Activated CD8-positive, alpha-beta memory T cell treated with anti-CD3 and anti-CD28 coated beads for 48 hours (primary cell): ENCODE measurements at regions not wholly inside any gene's neighbourhood (a gene's known extent, or its start where the extent isn't known, plus 50 kb on each side); places are given as distances from the start of the nearest gene placed in this dataset.

Experiments
- DNase-seq, 3 experiments: peaks; one replicate each; pipeline ENCODE4 v3.0.0-alpha.2; 2020; ENCODE audit warnings: low read depth in 2 of 3, low spot score in 2 of 3

DNA sequence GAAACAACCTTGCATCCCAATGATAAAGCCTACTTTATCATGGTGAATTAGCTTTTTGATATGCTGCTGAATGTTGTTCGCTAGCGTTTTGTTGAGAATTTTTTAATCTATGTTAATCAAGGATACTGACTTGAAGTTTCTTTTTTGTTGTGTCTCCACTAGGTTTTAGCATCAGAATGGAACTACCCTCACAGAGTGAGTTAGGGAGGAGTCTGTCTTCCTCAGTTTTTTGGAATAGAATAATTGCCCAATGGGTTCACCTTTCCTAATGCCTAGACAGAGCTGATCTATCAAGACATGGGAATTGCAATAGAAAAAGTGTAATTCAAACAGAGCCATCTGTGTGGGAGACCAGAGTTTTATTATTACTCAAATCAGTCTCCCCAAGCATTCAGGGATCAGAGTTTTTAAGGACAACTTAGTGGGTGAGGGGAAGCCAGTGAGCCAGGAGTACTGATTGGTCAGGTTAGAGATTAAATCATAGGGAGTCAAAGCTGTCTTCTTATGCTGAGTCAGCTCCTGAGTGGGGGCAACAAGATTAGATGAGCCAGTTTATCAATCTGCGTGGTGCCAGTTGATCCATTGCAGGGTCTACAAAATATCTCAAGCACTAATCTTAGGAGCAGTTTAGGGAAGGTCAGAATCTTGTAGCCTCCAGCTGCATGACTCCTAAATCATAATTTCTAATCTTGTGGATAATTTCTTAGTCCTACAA, 237.4 kb upstream of the PPP2R3A start:
- no peak for DNase-seq

DNA sequence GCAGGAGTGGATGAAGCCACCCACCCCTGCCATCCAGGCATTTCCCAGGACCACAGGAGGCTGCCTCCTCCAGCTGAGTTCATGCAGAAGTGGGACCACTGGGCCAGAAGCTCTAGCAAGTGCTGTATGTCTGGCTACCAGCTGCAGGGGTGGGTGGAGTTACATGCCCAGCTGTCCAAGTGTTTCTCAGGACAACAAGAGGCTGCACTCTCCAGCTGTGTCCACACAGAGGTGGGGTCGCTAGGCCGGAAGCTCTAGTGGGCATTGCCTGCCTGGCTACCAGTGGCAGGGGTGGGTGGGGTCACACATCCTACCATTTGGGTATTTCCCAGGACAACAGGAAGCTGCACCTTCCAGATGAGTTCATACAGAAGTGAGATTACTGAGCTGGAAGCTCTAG, 234.0 kb upstream of the PPP2R3A start:
- no peak for DNase-seq

DNA sequence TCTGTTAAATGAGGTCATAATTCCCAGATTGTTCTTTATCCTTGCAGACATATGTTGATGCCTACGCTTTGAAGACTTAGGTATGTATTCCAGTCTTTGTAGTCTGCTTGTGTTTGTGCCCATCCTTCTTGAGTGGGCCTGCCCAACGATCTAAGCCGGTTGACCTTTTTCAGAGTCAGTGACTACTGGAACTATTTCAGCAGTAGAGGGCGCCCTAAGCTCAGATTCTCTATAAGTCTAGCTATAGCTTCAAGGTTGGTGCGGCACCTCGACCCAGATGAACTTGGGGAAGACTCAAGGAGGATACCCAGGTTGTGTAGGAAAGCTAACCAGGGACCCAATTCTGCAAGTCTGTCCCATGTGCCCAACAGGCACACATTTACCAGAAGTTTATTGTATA, 228.8 kb upstream of the PPP2R3A start:
- DNase-seq = no peak

DNA sequence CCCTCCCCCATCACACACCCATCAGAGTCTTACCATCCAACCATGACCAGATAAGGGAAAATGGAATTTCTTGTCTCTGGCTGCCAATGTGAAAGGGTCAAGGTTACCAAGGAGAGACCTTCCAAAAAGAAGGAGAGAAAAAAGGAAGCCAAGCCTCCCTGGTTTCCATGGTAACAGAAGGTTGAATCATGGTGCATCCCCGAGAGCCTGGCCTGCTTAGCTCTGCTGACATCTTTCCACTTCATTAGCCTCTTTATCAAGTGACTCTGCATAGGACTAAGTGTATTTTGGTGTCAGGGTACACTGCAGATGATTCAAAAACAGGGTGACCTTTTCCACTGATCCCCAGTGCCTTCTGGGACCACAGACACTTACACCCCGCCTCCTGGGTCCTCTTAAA, 225.7 kb upstream of the PPP2R3A start:
- no peak for DNase-seq

DNA sequence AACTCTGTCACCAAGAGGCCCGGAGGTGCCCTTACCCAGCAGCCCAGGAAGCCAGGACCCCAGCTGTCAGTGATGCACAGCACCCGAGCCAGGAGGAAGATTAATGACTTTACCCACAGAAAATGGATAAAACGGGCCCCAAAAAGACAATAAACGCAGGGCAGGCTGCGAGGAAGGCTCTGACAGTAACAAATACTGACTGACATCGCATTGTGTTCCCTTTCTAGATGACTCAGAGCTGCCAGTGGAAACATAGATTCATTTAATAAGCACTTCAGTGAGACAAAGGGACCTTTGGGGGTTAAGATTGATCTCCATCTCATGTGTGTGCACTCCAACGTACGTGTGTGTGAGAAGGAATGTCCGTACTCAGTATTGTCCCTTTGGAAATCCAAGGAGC, 225.3 kb upstream of the PPP2R3A start:
- no peak for DNase-seq

DNA sequence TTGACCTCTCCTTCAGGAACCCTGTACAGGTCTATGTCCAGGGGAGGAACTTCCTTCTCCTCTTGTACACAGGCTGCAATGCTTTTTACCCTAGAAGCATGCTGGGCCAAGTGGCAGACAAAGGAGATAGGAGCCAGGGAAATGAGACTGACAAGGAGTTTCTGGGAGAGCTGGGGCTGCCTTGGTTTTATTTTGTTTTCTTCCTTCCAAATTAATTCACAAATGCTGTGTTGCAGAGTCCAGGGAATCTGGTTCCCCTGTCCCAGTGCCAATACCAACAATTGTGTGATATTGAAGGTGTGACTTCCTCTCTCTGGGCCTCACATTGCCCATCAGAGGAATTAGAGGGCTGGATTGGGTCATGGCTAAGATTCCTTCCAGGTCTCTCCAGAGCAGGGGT, 224.8 kb upstream of the PPP2R3A start:
- no peak for DNase-seq

DNA sequence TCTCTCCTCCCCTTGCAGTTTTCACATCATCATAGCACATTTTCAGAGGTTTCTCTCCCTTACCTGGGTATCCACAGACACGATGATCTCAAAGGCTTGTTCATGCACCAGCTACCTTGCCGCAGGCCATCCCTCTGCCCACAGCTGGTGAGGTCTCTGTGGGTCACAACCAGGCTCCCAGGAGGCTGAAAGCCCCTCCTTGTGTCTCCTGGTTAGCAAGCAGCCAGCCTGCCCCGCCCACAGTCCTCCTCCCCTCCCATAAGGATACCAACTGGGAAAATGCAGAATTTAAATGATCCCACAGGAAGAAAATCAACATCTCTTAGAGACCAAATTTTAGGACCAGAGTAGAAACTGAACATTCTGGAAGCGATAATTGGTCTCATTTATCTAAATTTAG, 213.5 kb upstream of the PPP2R3A start:
- no peak for DNase-seq

DNA sequence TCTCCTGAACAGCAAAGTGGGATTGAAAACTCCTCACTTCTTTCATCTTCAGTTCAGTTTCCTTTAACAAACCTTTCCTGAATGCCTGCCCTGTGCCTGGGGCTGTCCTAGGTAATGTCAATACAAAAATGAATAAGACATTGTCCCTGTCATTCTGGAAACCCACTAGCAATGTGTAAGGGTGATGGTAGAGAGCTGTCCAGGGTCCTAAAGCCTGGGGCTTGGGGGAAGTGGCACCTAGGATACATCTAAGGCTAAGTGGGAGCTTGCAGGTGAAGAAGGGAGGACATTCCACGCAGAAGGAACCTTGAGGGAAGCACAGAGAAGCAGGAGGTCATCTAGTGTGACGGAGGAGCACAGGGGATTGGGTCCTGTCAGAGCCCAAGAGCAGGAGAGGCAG, 212.7 kb upstream of the PPP2R3A start:
- no peak for DNase-seq

DNA sequence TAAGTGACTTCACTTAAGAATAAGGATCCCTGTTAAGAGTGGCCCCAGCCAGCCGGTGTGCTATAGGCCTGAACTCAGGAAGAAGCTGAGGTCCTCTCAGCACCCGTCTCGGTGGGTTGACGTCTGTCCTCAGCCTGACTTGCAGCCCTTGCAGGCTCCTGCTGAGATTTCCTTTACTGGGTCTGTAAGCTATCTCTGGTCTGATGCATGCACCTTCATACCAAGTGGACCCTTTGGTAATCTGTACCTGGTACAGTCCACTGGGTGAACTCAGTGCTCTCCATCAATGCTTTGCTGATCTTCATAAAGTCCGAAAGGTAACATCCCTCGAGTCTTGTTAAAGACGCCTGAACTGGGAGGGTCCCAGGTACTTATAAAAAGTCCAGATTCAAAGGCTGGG, 212.0 kb upstream of the PPP2R3A start:
- no peak for DNase-seq

DNA sequence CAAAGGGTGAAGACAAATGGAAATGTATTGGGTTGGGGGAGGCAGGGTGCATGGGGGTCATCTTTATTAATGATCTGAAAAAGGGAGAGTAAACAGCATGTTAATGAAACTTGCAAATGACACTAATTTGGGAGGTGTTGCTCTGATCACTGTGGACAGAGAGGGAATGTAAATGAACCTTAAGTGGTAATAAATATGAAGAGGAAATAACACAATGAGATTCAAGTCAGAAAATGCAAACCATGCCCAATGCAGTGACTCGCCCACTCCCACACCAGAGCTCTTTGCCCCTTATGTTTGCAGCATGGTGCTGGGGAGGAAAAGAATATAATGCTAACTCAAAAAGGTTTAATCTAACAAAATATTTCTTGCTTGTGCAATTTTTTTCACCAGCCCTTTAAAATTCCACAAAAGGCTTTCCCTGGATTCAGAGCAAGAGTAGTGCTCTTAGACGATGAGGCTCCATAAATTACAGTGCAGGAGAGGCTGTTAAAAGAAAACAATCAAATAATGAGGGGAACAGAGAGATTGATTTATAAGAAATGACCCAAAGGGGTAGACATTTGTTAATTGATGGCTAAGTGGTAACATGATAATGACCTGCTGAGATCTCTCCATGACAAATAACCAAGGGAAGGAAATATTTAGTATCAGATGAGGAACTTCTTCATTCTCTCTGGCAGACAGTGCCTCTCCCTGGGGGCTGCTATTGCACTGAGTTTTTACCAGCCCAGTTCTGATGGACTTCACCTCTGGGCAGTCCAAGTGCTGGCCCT, 210.0 kb upstream of the PPP2R3A start:
- DNase-seq = no peak

DNA sequence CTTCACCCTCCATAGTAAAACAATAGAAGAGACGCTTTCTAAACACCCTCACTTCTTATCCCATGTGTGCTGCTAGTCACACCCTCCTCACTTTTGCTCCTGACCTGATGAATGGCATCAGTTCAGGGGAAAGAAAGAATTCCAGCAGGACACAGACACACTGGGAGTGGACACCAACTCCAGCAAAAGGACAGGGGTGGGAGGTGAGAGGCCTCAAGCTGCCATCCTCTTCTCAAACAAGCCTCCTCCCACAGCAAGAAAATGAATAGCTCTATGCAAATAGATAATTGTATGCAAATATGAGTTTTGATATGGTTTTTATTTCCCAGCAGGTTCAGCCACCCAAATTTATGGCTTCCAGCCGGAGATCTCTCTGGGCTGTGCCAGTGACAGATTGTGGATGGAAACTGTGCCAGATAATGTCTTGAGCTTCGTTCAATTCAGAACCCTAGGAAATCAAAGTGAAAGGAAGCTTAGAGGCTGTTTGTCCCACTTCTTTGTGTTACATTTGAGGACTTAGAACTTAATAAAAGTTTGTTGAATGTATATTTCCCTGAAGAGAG, 209.3 kb upstream of the PPP2R3A start:
- no peak for DNase-seq

DNA sequence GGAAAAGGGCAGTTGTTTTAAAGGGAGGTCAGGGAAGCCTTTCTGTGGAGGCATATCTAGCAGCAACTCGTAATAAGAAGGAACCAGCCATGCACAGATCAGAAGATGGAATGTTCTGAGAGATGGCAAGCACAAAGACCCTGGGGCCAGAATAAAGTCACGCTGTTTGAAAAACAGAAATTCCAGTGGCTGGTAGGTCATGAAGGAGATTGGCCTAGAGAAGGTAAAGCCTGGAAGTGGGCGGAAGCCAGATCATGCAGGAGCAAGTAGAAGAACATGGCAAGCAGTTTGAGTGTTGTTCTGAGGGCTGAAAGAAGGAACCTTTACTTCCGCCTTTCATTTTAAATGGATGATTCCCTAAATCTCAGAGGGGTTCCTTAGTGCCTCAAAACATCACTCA, 208.1 kb upstream of the PPP2R3A start:
- no peak for DNase-seq

DNA sequence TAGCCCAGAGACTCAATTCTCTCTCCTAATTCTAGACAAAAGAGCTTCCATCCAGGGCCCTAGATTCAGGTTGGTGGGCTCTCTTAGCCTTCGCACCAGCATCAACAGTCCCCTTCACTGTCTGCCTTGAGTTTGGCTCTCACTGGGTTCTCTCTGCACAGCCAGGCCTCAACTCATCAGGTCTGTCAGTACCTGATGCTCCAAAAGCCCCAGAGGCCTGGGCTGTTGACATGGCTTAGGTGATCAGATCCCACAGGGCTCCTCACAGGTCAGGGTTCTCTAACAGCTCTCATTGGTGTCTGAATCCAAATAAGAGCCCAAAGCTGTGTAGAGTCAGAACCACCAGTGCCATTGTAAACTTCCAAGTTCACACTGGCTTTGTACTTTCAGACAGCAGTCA, 206.6 kb upstream of the PPP2R3A start:
- DNase-seq = no peak

DNA sequence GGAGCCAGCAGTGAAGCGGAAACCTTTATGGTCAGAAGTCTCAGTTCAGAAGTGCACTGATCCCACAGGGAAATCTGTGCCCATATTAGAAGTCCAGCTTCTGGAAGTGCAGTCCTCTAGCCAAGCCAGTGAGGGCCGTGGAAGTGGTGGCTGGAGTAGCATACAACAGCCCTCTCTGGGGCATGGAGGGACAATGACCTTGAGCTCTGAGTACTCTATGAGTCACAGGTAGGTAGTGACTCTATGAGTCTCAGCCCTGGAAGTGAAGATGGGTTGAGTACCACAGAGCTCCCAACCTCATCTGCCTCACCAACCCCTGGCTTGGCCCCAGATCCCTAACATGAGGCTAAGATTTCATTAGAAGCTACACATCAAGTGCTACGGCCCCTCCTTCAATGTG, 205.9 kb upstream of the PPP2R3A start:
- DNase-seq = no peak

DNA sequence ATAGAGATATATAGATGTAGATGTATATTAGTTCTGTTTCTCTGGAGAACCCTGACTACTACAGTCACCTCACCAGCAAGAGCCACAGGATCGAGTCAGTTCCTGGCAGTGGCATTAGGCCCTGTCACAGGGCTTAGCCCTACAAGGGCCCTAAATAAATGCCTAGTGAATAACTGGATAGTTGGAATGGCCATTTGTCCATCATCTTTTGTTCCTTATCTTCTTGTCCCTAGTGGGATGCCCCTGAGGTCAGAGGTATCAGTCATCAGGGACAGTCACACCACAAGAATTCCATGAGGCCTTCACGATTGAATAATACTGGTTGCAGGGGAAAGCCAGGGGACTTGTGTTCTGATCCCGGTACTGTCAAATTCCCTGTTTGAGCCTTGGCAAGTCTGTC, 204.9 kb upstream of the PPP2R3A start:
- DNase-seq = no peak

DNA sequence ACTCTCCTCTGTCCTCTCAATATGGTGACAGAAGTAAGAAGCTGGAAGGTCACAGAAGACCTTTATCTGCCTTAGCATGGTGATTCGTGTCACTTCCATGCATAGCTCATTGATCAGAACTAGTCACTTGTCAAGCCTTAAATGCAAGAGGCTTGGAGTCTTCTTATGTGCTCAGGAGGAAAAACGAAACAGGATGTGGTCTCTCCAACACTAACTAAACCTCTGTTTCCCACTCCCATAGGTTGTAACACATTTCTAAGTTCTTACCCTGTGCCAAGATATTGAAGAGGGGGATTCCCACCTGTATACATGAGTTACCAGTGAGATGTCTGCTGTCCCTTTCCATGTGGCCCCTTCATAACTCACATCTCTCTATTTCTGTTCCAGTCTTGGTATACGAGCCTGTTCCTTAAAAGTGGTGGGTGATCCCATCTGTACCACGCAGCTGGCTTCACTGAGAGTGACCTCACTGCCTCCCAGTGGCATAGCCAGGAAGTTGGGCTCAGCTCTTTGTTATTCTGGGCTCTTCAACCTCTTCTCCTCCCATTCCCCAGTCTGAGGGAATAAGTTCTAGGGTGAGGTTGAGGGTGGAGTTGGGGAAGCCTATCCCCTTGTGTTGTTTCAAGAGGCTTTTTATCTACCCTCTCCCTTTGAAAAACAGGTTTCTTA, 203.2 kb upstream of the PPP2R3A start:
- DNase-seq = no peak

DNA sequence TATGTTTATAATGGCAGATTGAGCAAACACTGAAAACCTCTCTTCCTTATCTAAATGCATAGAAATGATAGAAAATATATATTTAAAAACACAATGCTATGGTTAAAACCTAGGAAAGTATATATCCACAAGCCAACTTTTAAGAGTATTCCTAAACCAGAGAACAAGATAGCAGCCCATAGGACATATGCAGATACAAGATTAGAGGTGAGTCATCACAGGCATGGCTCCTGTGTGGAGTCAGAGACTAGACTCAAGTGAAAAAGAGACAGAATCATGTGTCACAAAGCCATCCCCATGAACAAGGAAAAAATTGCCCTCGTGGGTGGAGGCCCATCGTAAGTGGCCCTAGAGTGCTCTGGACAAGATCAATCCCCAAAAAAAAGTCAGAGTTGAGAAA, 199.4 kb upstream of the PPP2R3A start:
- no peak for DNase-seq

DNA sequence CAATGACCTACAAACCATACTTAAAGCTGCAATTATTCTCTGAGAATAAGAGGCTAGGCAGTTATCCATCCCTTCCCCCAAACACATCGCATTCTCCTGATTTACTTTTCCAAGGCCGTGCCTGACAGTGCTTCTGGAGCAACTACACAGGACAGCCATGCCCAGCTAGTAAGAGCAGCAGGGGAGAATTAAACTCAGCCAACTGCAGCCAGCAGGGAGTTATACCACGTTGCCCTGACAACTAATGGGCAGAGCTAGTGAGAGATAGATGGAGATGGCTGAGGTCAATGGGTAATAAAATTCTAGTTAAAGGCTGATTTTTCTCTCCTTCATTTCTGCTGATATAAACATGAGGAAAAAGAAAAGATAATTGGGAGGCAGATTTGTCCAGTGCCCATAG, 193.8 kb upstream of the PPP2R3A start:
- DNase-seq = no peak

DNA sequence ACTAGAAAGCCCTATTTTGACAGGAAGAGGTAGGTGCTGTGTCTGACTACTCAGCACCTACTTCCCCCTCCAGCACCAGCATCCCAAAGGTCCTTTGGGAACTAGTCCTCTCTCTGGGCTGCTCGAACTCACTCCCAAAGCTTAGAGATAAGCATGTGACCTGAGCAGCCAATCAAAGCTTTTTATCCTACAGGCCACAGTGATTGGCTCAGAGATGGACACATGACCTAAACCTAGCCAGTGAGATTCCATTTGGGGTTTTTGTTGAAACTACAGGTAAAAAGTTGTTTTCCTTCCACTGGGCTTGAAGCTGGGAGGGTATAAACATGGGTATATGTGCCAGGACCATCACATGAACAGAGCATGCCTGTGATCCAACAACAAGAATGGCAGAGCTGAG, 186.5 kb upstream of the PPP2R3A start:
- DNase-seq = no peak

DNA sequence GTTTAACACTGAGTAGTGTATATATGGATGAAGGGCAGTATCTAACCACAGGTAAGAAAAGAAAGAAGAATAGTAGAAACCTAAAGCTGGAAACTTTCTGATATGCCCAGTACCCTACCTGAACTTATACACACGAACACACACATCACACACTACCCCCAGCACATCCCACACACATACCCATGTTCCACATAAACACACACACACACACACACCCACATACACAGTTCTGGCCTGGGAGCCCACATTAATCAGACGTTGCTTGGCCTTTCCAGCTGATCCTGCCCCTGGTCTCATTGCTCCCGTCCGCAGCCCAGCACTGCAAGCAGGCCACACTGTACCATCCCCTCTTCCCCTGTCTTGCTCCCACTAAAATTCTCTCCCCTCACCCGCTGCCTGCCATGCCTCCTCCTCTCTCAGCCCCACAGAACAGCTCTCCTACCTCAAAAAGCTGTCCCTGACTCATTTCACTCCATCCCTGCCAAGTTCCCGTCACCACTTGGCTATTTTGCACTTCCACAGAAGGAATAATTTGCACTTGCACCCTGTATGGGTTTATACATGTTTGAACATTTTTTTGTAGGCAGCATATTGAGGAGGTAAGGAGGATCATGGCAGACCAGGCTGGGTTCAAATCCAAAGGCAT, 185.8 kb upstream of the PPP2R3A start:
- DNase-seq = no peak

DNA sequence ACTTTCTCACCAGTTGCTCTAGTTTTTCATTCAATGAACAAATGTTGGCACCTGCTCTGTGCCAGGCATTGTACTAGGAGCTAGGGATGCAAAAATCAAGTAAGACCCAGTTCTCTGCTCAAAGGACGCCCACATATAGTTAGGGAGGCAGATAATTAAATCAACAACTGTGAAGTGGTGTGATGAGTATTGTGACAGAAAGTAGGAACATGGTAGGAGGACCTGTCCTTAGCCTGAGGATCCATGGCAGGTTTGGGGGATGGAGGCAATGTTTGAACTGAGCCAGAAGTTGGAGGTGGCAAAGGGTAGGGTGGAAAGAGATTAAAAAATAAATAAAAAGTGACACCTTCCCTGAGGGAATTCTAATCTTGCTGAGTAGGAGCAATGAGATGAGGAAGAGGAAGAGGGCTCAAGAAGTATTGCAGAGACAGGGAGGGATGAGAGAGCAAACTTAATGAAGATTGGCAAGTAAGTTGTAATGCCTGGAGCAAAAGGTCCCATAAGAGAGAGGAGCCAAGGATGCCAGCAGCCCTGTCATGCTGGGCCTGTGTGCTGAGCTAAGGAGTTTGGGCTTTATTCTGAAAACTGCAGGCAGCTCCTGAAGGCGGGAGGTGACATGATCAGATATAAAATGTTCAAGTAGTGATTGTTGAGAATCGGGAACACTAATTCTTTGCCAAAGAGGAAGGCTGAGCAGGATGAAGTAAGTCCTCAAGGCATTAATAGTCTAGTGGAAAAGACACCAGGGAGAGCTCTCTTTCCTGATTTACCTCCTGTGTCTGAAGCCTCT, 184.3 kb upstream of the PPP2R3A start:
- DNase-seq = no peak
